ENCODE measurements at regions not wholly inside any gene's neighbourhood (a gene's known extent, or its start where the extent isn't known, plus 50 kb on each side); places are given as distances from the start of the nearest gene placed in this dataset.
"Not testable (repeated sequence)": the region's sequence is repeated elsewhere in the genome, so short reads cannot be mapped to it uniquely, and the experiment has no call there.

DNA sequence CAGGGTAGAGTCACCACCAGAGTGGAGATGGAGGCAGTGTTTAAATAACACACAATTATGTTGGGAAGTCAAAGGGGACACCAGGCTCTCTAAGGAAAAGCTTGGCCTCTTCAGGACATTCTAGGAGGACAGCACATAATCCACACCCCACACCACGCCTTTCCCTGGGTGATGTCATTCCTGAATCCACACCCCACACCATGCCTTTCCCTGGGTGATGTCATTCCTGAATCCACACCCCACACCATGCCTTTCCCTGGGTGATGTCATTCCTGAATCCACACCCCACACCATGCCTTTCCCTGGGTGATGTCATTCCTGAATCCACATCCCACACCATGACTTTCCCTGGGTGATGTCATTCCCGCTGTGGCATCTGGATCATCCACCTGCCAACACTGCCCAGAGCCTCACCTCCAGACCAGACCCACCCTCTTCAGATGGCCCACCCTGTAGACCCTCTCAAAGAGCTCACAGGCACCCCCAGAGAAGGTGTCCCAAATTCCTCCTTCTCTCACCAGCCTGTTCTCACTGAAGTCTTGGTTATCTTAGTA is 541.5 kb upstream of the B3GAT1 start:
- not testable (repeated sequence) for H3K9ac ChIP-seq (ENCODE audit: low read length in 5 of 5); H3K27ac ChIP-seq (ENCODE audit: low read depth, low read length); H3K27me3 ChIP-seq (ENCODE audit: control insufficient read depth in 5 of 5, insufficient read depth in 4 of 5, low read length in 5 of 5); H3K9me3 ChIP-seq (ENCODE audit: control insufficient read depth in 5 of 5, low read length in 5 of 5); H3K4me3 ChIP-seq (ENCODE audit: low read depth in 1 of 5, low read length in 5 of 5); H3K36me3 ChIP-seq (ENCODE audit: control insufficient read depth in 5 of 5, insufficient read depth in 5 of 5, low read length in 5 of 5)
- peaks cover 0 to 14% (median 10%) of the 10 kb centered on the region in 5 donors for H3K4me1 ChIP-seq (ENCODE audit: control insufficient read depth in 5 of 5, insufficient read depth in 5 of 5, low read length in 5 of 5)

DNA sequence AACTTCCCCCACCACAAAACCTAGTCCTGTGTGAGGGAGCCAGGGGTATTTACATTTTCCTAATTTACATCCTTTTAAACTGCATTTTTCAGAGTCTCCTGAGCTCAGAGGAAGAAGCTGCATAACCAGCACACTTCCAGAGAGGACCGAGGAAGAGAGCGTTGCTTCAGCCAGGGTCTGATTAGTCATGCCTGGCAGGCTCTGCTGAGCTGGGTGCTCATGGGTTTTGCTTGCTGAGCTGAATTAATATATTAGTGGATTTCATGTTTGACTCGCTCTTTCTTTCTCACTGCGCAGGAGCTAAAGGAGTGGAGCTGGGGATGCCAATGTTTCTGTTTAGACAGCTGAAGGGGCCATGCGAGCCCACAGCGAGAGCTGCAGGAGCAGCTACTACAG is 539.3 kb upstream of the B3GAT1 start:
- H3K27ac ChIP-seq (ENCODE audit: low read depth, low read length), result no peak overlapping the region
- no peaks in the 10 kb centered on the region for H3K9me3 ChIP-seq (ENCODE audit: control insufficient read depth in 5 of 5, low read length in 5 of 5)
- peaks cover 0 to 7% (median 2%) of the 10 kb centered on the region in 5 donors for H3K27me3 ChIP-seq (ENCODE audit: control insufficient read depth in 5 of 5, insufficient read depth in 4 of 5, low read length in 5 of 5)
- H3K36me3 ChIP-seq (ENCODE audit: control insufficient read depth in 5 of 5, insufficient read depth in 5 of 5, low read length in 5 of 5), result no peaks in the 10 kb centered on the region
- no peak overlapping the region for H3K9ac ChIP-seq (ENCODE audit: low read length in 5 of 5)
- H3K4me1 ChIP-seq (ENCODE audit: control insufficient read depth in 5 of 5, insufficient read depth in 5 of 5, low read length in 5 of 5), result peaks cover 0 to 15% (median 10%) of the 10 kb centered on the region in 5 donors
- no peak overlapping the region for H3K4me3 ChIP-seq (ENCODE audit: low read depth in 1 of 5, low read length in 5 of 5)

DNA sequence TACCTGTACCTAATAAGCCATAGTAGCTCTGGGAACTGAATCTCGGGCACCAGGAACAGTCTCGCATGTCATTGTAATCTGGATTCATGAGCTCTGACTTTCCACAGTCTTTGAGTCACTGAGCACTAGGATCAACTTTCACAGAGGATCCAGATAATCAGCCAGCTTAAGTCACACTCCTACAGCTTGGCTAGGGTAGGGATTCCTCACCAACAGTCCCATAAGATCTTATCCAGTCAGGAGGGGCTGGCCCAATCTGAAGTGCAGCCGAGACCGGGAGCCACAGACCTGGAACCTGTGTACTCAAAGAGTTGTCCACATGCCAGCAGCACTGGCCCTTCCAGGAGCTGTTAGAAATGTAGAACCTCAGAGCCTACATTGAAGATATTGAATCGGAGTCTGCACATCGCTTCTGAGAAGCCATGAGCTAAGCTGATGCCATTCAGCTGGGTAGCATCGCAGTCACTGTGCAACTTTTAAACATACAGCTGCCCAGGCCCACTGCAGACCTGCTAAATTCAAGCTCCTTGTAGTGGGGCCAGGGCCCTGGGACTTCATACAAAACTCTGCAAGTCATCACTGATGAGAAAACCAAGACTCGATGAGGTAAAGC is 538.8 kb upstream of the B3GAT1 start:
- H3K9me3 ChIP-seq (ENCODE audit: control insufficient read depth in 5 of 5, low read length in 5 of 5), result no peaks in the 10 kb centered on the region
- no peaks in the 10 kb centered on the region for H3K36me3 ChIP-seq (ENCODE audit: control insufficient read depth in 5 of 5, insufficient read depth in 5 of 5, low read length in 5 of 5)
- peaks cover 0 to 15% (median 10%) of the 10 kb centered on the region in 5 donors for H3K4me1 ChIP-seq (ENCODE audit: control insufficient read depth in 5 of 5, insufficient read depth in 5 of 5, low read length in 5 of 5)
- H3K4me3 ChIP-seq (ENCODE audit: low read depth in 1 of 5, low read length in 5 of 5), result no peak overlapping the region
- H3K27ac ChIP-seq (ENCODE audit: low read depth, low read length), result no peak overlapping the region
- no peak overlapping the region for H3K9ac ChIP-seq (ENCODE audit: low read length in 5 of 5)
- peaks cover 0 to 7% (median under 1%) of the 10 kb centered on the region in 5 donors for H3K27me3 ChIP-seq (ENCODE audit: control insufficient read depth in 5 of 5, insufficient read depth in 4 of 5, low read length in 5 of 5)

DNA sequence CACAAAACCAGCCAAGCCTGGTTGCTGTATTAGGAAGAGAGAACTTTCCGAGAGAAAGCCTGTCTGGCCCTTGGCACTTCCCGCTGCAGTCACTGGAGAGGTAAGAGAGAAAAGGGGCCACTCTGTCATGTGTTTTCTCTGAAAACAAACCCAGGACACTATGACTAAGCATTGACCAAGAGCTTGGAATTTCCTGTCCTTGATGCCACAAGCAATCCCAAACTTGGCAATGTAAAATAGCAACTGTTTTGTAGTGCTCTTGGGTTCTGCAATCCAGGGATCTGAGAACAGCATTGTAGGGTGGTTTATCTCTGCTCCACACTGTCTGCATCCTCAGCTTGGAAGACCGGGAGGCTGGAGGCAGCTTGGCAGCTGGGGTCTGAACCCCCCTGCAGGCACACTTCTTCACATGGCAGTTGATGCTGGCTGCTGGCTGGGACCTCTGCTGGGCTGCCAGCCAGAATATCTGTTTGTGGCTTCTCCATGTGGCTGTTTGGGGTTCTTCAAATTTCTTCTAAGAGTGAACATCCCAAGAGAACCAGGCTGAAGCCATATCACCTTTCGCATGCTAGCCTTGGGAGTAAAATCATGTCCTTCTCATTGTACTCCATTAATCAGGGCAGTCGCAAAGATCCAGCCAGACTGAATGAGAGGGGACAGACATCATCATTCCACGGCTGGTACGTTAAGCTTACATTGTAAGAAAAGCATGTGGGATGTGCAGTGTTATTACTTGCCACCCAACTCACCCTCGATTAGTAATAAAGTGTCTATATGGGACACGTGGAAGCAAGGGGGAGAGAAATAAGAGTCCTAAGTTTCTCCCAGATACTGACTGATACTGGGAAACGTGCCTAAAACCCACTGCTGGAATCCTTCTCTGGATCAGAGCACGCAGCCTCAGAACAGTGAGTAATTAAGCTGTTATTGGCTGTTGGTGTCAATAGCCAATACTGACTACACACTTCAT is 537.4 kb upstream of the B3GAT1 start:
- no peak overlapping the region for H3K27ac ChIP-seq (ENCODE audit: low read depth, low read length)
- no peaks in the 10 kb centered on the region for H3K36me3 ChIP-seq (ENCODE audit: control insufficient read depth in 5 of 5, insufficient read depth in 5 of 5, low read length in 5 of 5)
- H3K4me1 ChIP-seq (ENCODE audit: control insufficient read depth in 5 of 5, insufficient read depth in 5 of 5, low read length in 5 of 5), result peaks cover 0 to 15% (median 10%) of the 10 kb centered on the region in 5 donors

DNA sequence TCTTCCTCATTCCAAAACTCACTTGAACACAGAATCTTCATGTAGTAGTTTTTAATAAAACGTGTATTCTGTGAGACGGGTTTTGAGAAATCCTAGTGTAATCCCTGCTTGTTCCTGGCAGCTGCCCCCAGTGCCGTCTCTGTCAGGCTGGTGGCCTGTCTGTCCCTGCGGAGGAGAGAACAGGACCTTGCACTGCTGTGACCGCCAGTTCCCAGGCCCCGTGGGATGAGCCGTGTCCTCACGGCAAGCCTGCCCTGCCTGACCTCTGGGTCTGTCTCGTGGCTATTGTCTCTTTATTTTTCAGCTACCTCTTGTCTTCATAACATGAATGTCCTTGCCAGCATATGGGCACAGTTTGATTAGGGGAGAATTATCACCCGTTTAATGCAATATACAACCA is 535.5 kb upstream of the B3GAT1 start:
- Histone ChIP-seq H3K27me3 (ENCODE audit: control insufficient read depth in 5 of 5, insufficient read depth in 4 of 5, low read length in 5 of 5) (peaks cover 0 to 5% (median 0%) of the 10 kb centered on the region in 5 donors), H3K9ac (ENCODE audit: low read length in 5 of 5) (no peak overlapping the region), H3K4me3 (ENCODE audit: low read depth in 1 of 5, low read length in 5 of 5) (no peak overlapping the region), H3K4me1 (ENCODE audit: control insufficient read depth in 5 of 5, insufficient read depth in 5 of 5, low read length in 5 of 5) (peaks cover 0 to 15% (median 10%) of the 10 kb centered on the region in 5 donors), H3K27ac (ENCODE audit: low read depth, low read length) (no peak overlapping the region), H3K36me3 (ENCODE audit: control insufficient read depth in 5 of 5, insufficient read depth in 5 of 5, low read length in 5 of 5) (no peaks in the 10 kb centered on the region), H3K9me3 (ENCODE audit: control insufficient read depth in 5 of 5, low read length in 5 of 5) (no peaks in the 10 kb centered on the region)

More for the DNA sequence above, 537.4 kb upstream of the B3GAT1 start:
- Histone ChIP-seq H3K9me3 (ENCODE audit: control insufficient read depth in 5 of 5, low read length in 5 of 5) (no peaks in the 10 kb centered on the region), H3K4me3 (ENCODE audit: low read depth in 1 of 5, low read length in 5 of 5) (no peak overlapping the region), H3K9ac (ENCODE audit: low read length in 5 of 5) (no peak overlapping the region), H3K27me3 (ENCODE audit: control insufficient read depth in 5 of 5, insufficient read depth in 4 of 5, low read length in 5 of 5) (peaks cover 0 to 5% (median 0%) of the 10 kb centered on the region in 5 donors)

DNA sequence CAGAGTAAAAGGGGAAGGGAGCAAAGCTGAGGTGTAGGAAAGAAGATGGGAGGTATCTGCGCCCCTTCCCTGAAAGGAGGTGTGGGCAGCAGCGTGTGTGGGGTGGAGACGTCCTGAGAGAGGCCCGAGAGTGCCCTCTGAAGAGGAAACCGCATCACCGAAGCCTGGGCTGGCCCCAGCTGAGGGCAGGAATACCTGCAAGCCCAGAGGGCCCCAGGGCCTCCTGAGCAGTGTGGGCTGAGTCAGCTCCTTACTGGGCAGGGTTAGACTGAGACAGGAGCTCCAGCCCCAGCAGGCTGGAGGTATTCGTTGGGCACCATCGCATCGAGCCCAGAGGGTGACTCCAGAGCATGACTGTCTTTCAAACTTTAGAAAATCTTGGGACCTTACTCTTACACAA is 534.0 kb upstream of the B3GAT1 start:
- H3K4me3 ChIP-seq (ENCODE audit: low read depth in 1 of 5, low read length in 5 of 5), result no peak overlapping the region
- H3K36me3 ChIP-seq (ENCODE audit: control insufficient read depth in 5 of 5, insufficient read depth in 5 of 5, low read length in 5 of 5), result no peaks in the 10 kb centered on the region
- H3K4me1 ChIP-seq (ENCODE audit: control insufficient read depth in 5 of 5, insufficient read depth in 5 of 5, low read length in 5 of 5), result peaks cover 0 to 15% (median 10%) of the 10 kb centered on the region in 5 donors
- no peak overlapping the region for H3K27ac ChIP-seq (ENCODE audit: low read depth, low read length)
- H3K9me3 ChIP-seq (ENCODE audit: control insufficient read depth in 5 of 5, low read length in 5 of 5), result no peaks in the 10 kb centered on the region
- no peak overlapping the region for H3K9ac ChIP-seq (ENCODE audit: low read length in 5 of 5)
- H3K27me3 ChIP-seq (ENCODE audit: control insufficient read depth in 5 of 5, insufficient read depth in 4 of 5, low read length in 5 of 5), result peaks cover 0 to 5% (median 0%) of the 10 kb centered on the region in 5 donors

DNA sequence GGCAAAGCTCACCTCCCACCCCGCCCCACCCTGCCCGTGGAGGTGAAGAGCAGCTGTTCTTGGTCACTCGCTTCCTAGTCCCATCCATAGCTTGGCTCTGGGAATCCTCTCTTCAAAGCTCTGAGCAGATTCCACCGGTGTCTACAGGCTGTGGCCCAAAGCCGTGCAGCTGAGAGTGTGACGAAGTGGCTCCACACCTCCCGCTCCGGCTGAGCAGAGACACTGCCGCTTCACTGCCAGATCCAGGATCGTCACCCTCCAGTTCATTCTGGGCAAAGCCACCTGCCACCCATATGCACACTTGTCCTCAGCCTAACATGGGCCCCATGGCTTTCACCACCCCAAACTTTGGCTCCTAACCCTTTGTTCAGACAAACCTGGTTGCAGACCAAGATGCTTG is 532.9 kb upstream of the B3GAT1 start:
- H3K36me3 ChIP-seq (ENCODE audit: control insufficient read depth in 5 of 5, insufficient read depth in 5 of 5, low read length in 5 of 5), result no peaks in the 10 kb centered on the region
- H3K4me1 ChIP-seq (ENCODE audit: control insufficient read depth in 5 of 5, insufficient read depth in 5 of 5, low read length in 5 of 5), result peaks cover 0 to 15% (median 10%) of the 10 kb centered on the region in 5 donors
- H3K9me3 ChIP-seq (ENCODE audit: control insufficient read depth in 5 of 5, low read length in 5 of 5), result no peaks in the 10 kb centered on the region
- H3K27me3 ChIP-seq (ENCODE audit: control insufficient read depth in 5 of 5, insufficient read depth in 4 of 5, low read length in 5 of 5), result peaks cover 0 to 5% (median 0%) of the 10 kb centered on the region in 5 donors
- H3K9ac ChIP-seq (ENCODE audit: low read length in 5 of 5), result no peak overlapping the region
- H3K27ac ChIP-seq (ENCODE audit: low read depth, low read length), result no peak overlapping the region
- no peak overlapping the region for H3K4me3 ChIP-seq (ENCODE audit: low read depth in 1 of 5, low read length in 5 of 5)

DNA sequence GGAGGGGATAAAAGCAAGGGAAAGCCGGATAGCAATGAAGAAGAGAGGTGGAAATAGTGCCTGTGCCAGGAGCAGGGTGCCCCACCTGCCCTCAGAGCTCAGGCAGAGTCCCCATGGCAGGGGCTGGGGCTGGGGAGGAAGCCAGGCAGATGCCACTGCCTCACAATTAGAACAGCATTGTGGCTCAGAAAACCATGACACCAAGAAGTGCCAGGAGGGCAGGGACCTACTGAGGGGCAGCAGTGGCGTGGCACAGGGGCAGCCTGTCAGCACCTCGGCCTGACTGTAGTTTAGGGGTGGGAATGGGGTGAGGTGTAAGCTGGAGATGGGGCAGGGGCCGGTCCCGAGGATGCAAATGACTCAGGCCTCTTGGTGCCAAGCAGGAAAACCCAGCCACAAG is 532.1 kb upstream of the B3GAT1 start:
- Histone ChIP-seq H3K4me1 (ENCODE audit: control insufficient read depth in 5 of 5, insufficient read depth in 5 of 5, low read length in 5 of 5) (peaks cover 0 to 8% (median 2%) of the 10 kb centered on the region in 5 donors), H3K9ac (ENCODE audit: low read length in 5 of 5) (no peak overlapping the region), H3K27ac (ENCODE audit: low read depth, low read length) (no peak overlapping the region), H3K27me3 (ENCODE audit: control insufficient read depth in 5 of 5, insufficient read depth in 4 of 5, low read length in 5 of 5) (peaks cover 0 to 5% (median 0%) of the 10 kb centered on the region in 5 donors), H3K4me3 (ENCODE audit: low read depth in 1 of 5, low read length in 5 of 5) (no peak overlapping the region), H3K9me3 (ENCODE audit: control insufficient read depth in 5 of 5, low read length in 5 of 5) (no peaks in the 10 kb centered on the region), H3K36me3 (ENCODE audit: control insufficient read depth in 5 of 5, insufficient read depth in 5 of 5, low read length in 5 of 5) (no peaks in the 10 kb centered on the region)

DNA sequence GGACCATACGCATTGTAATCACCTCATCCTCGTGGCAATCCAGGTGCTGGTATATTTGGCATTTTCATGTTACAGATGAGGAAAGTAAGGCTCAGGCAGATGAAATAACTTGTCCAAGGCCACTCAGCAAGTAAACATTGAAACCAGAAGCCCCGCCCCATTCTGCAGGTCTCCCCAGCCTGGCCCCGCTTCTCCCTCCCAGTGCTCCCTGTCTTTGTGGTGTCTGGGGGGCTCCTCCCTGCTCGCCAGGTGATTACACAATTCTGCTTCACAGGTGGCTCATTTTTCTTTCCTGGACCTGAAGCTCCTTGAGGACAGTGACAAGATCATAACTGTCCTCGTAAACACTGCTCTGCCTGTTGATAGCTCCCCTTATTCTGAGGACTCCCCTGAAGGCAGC is 531.5 kb upstream of the B3GAT1 start:
- no peaks in the 10 kb centered on the region for H3K9me3 ChIP-seq (ENCODE audit: control insufficient read depth in 5 of 5, low read length in 5 of 5)
- no peak overlapping the region for H3K9ac ChIP-seq (ENCODE audit: low read length in 5 of 5)
- peaks cover 0 to 2% (median 0%) of the 10 kb centered on the region in 5 donors for H3K4me1 ChIP-seq (ENCODE audit: control insufficient read depth in 5 of 5, insufficient read depth in 5 of 5, low read length in 5 of 5)
- no peak overlapping the region for H3K27ac ChIP-seq (ENCODE audit: low read depth, low read length)
- H3K27me3 ChIP-seq (ENCODE audit: control insufficient read depth in 5 of 5, insufficient read depth in 4 of 5, low read length in 5 of 5), result peaks cover 0 to 5% (median 0%) of the 10 kb centered on the region in 5 donors
- no peak overlapping the region for H3K4me3 ChIP-seq (ENCODE audit: low read depth in 1 of 5, low read length in 5 of 5)
- H3K36me3 ChIP-seq (ENCODE audit: control insufficient read depth in 5 of 5, insufficient read depth in 5 of 5, low read length in 5 of 5), result no peaks in the 10 kb centered on the region

DNA sequence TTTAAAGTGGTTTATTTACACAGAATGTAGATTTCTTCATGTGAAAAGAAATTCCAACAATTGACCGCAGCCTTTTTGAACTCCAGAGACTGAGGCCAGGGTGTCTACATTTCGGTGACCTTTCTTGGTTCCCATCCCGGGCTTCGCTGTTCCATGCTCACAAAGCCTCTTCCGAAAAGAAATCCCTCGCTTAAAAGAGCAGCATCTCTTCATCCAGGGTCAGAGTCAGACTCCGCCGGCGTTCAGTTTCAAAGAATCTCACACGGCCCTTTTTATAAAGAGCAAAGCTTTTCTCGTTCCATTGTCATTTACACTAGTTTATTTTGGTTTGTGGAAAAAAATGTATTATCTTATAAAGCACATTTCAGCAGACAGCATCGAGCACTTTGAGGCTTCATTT is 530.6 kb upstream of the B3GAT1 start:
- Histone ChIP-seq H3K9ac (ENCODE audit: low read length in 5 of 5) (no peak overlapping the region), H3K27ac (ENCODE audit: low read depth, low read length) (no peak overlapping the region), H3K27me3 (ENCODE audit: control insufficient read depth in 5 of 5, insufficient read depth in 4 of 5, low read length in 5 of 5) (peaks cover 0 to 5% (median 0%) of the 10 kb centered on the region in 5 donors), H3K36me3 (ENCODE audit: control insufficient read depth in 5 of 5, insufficient read depth in 5 of 5, low read length in 5 of 5) (no peaks in the 10 kb centered on the region), H3K9me3 (ENCODE audit: control insufficient read depth in 5 of 5, low read length in 5 of 5) (no peaks in the 10 kb centered on the region), H3K4me1 (ENCODE audit: control insufficient read depth in 5 of 5, insufficient read depth in 5 of 5, low read length in 5 of 5) (no peaks in the 10 kb centered on the region), H3K4me3 (ENCODE audit: low read depth in 1 of 5, low read length in 5 of 5) (no peak overlapping the region)
